ENCODE measurements at regions not wholly inside any gene's neighbourhood (a gene's known extent, or its start where the extent isn't known, plus 50 kb on each side); places are given as distances from the start of the nearest gene placed in this dataset.
"Not testable (repeated sequence)": the region's sequence is repeated elsewhere in the genome, so short reads cannot be mapped to it uniquely, and the experiment has no call there.

DNA sequence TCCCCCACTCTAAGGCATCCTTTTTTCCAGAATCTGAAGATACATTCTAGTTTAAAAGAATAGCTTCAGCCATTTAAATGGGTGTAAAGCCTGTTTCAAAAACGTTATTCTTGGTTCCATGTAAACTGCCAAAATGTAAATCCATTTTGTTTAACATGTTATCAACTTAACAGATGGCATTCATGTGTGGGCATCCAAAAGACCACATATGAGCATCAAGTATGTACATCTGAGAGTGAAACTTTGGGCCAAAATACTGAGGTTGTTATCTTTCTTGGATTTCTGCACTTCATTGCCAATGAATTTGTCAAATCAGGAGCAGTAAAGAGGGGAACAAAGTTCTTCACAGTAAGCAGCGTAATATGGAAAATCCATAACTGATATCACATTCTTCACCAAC lies 395.4 kb downstream of the ZNF804A start:
- DNase-seq (ENCODE audit: low spot score), result no peak

DNA sequence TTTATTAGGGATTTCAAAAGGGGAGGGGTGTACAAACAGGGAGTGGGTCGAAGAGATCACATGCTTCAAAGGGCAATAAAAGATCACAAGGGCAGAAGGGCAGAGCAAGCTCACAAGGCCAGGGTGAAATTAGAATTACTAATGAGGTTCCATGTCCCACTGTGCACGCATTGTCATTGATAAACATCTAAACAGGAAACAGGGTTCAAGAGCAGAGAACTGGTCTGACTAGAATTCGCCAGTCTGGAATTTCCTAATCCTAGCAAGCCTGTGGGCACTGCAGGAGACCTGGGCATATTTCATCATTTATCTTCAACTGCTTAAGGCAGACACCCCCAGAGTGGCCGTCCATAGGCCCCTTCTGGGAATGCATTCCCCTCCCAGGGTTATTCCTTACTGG lies 408.2 kb downstream of the ZNF804A start:
- no peak for DNase-seq (ENCODE audit: low spot score)

DNA sequence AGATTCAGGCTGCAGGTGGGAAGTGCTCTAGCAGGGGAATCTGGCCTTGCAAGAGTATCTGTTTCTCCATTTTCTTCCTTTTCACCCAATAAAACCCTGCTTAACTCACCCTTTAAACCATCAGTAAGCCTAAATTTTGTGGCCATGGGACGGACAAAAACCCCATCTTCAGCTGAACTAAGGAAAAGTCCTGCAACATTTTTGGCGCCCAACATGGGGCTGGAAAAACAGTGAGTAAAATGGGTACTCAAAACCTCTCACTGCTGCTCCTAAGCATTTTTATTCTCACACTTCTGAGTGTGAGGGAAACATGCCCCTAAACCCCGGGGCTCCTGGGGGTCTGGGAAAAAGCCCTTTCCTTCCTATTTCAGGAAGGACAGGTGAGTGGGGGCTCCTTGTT lies 414.3 kb downstream of the ZNF804A start:
- DNase-seq (ENCODE audit: low spot score), result no peak

DNA sequence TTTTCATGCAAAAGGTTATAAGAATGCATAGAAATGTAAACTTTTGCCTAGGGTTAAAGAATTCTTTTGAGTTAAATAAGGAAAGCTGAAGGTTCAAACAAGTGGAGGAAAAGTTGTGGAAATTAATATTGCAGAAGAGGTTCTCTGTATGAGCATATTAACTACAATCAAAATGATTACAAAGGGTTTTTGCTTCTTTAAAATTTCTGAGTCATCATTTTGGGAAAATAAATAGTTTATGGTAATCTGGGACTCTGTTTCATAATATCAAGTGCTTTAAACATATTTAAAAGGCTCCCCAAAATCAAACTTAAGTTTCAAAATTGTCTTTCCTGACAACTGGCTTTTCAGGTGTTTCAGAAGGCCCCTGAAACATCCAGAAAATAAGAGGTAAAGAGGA lies 415.7 kb downstream of the ZNF804A start:
- no peak for DNase-seq (ENCODE audit: low spot score)

DNA sequence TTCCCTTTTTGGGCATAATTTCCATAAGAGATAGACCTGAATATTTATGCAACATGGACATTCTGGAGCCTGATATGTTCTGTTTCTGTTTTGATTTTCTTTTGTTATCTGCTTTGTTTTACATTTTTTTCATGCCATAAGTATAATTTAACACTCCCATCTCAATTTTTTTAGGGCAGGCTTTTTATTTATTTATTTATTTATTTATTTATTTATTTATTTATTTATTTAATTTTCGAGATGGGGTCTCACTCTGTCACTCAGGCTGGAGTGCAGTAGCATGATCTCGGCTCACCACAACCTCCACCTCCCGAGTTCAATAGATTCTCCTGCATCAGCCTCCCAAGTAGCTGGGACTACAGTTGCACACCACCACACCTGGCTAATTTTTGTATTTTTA lies 427.6 kb downstream of the ZNF804A start:
- DNase-seq (ENCODE audit: low spot score), result not testable (repeated sequence)

DNA sequence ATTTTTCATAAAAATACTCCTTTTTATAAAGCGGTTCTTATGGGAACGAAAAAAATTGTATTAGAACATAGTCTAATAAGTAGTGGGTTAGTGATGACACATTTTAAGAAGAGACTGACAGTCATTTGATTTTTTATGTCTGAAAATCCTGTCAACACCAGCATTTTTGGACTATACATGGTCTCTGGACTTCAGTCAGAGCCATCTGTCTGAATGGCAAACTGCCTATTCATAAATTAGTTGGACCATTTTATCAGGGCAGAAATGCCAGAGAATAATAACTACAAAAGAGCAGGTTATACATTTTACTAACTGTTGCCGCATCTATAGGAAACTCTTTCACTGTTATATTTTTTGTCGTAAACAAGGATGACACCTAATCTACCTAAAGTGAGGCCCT lies 437.6 kb downstream of the ZNF804A start:
- DNase-seq (ENCODE audit: low spot score), result no peak

DNA sequence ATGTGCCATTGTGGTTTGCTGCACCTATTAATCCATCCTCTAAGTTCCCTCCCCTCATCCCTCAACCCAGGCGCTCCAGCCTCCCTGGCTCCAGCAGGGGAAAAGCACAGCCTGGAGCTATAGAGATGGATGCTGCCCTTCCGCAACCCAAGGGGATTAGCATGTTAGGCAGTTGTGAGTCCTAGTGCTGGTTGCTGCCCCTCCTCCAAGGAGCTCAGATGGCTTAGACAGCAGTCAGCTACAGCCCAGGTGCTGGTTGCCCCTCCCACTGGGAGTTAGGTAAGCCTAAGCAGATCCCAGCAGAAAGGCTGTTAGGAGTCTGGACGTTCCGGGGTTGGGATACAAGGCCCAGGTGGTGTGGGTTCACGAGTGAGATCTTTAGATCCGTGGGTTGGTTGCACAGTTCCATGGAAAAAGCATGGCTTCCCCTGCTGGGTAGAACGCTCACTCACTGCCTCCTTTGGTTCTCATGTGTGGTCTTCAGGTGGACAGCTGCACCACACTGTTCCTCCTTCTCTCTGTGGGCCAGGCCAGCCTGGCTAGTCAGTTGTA lies 446.1 kb downstream of the ZNF804A start:
- DNase-seq (ENCODE audit: low spot score), result no peak

DNA sequence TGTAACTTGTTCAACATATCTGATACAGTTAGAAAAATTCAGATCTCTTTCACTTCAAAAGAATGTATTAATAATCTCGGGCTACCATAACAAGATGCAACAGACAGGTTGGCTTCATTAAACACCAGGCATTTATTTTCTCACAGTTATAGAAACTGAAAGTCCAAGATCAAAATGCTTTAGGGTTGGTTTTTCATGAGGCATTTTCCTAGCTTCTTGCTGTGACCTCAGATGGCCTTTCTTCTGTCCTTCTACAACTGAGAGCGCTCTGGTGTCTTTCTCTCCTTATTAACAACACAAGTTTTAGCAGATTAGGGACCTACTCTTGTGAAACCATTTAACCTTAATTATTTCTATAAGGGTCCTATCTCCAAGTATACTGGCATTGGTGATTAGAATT lies 452.5 kb downstream of the ZNF804A start:
- DNase-seq (ENCODE audit: low spot score), result no peak

DNA sequence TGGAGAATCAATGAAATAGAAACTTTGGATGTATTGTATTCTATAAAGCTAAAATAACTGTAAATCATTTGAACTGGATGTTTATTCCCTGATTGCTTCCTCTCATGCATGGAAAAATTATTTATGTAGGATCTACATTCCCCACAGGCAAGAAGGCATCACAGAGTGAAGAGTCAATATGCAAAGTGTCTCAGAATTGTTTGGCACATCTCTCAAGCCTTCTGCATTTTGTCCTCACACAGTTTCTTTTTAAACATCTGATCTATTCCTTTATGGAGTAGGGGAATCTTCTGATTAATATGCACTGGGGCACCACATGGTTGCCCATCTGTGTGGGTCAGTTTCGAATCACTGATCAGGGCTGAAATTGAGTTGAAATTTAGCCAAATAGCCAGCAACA lies 465.4 kb downstream of the ZNF804A start:
- no peak for DNase-seq (ENCODE audit: low spot score)

DNA sequence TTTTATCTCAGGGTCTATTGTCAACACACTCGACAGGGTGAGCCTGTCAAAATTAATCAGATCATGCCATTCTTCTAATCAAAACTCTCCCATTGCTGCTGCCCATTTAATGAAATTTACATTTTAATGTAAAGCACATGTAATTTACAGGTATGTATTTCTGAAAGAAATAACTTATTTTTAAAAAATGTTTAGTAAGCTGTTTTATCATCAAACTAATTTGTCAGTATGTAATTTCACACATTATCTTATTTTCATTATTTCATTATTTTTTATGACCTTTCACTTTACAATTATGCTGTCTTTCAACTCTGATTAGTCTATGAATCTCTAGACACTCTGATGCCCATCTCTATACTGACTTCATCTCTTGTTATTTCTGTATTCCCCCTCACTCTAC lies 467.8 kb downstream of the ZNF804A start:
- DNase-seq (ENCODE audit: low spot score), result no peak

DNA sequence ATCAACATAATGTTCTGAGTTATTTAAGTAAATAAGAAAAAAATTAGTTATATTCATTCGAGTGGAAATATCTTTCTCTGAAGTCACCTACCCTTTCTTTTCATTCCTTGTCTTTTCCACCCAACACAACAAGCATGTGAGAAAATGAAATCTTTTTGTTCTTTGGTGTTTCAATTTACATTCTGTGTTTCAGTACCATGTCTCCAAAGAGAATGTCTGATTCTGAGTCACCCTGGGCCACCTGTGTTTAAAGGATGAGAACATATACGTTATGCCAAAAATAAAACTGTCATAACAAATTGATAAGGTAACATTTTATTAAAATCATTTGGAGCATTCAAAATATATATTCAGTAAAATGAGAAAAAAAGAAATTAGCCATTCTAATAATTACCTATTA lies 470.8 kb downstream of the ZNF804A start:
- DNase-seq (ENCODE audit: low spot score), result no peak

DNA sequence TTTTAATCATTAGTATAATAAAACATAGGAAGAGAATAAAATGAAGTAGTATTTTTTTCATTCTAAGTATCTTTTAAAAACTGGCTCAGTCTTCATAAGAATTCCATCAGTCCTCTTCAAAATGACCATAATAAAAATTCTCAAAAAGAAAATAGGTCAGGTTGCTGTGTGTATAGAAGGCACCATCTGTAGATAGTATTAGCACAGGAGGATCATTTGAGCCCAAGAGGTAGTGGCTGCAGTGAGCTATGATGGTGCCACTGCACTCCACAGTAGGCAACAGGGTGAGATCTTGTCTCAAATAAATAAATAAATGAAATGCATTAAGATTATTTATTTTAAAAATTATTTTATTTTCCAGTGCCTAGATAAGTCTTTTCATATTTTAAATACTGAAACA lies 475.8 kb downstream of the ZNF804A start:
- DNase-seq (ENCODE audit: low spot score), result no peak

DNA sequence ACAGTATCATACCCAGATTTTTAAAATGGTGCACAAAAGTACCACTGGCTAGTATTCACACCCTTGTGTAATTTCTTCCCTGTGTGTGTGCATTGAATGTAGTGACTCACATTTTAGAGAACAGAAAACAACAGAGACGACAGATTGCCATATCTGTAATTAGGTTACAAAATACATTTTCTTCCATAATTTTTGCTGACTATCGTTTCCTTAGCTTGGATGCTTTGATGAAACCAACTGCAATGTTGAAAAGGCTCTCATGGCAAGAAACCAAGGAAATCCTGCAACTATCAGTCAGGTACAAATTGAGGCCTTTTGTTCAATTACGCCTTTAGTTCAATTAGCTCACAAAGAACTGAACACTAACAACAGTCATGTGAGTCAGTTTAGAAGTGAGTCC lies 484.4 kb downstream of the ZNF804A start:
- no peak for DNase-seq (ENCODE audit: low spot score)

DNA sequence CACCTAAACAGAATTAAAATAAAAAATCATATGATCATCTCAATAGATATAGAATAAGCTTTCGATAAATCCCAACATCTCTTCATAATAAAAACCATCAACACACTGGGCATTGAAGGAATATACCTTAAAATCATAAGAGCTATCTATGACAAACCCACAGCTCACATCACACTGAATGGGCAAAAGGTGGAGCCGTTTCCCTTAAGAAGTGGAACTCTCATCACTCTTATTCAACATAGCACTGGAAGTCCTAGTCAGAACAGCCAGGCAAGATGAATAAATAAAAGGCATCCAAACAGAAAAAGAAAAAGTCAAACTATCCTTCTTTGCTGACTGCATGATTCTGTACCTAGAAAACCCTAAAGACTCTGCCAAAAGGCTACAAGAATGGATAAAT lies 510.3 kb downstream of the ZNF804A start:
- no peak for DNase-seq (ENCODE audit: low spot score)

DNA sequence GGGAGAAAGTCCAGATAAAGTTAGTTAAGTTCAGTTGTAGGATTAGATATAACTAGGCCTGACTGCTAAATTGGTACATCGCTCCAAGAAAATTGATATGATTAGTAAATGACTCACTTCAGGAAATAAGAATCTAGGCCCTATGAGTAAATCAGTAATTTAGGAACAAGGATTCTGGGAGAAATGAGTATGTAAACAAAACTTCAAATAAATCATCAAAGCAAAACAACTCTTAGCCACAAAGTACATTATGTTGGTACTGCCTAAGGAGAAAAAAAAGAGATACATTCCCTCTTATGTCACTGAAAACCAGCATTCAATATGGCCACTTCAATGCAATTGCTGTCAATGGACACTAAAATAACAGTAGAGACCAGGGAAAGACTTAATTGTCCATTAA lies 529.1 kb downstream of the ZNF804A start:
- DNase-seq (ENCODE audit: low spot score), result no peak

DNA sequence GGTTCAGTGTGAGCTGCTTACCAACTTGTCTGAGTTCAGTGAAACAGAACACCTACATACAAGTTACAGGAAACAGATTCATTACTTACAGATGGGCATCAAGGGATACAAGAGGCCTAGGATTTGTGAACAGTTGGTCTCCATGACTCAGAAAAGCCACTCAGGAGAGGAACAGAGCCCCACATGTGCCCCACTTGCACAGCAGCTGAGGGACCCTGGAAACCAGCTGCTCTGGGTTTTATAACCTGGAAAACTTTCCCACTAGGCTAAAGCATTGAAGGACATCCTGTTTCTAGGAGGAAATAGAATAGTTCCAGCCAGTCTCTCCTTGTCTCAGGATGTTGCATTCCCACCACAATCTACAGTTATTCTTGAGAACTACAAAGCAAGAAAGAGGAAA lies 530.0 kb downstream of the ZNF804A start:
- DNase-seq (ENCODE audit: low spot score), result no peak

DNA sequence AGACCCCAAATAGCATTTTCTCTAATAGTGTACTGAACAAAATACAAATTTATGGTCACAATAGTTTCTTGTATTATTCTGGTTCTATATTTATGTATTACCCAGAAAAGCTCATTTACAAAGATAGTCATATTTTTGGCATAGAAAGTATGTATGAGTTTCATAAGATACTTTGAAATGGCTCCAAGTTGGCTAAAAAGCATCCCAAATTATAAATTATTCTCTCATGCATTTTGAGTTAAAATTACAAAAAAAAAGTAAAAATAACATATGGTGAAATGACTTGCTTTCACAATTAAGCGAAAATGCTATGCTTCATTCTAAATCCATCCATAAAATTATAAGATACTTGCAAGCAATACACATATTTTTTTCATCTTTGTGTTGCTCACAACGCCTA lies 530.7 kb downstream of the ZNF804A start:
- no peak for DNase-seq (ENCODE audit: low spot score)

DNA sequence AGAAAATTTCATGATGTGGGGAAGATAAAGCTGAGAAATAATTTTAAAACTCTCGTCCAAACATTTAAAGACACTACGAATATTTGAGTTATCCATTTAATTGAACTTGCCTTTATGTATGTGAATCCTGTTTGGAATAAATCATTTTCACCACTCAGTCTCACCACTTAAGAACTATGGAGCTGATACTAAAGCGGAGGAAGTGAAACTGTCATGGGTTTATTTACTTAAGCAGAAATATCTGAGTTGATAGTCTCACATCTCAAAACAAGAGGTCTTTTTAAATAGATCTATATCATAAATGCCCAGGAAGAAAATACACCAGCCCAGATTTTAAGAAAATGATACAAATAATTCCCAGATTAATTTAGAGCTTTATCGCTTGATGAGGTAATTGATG lies 532.4 kb downstream of the ZNF804A start:
- DNase-seq (ENCODE audit: low spot score), result no peak

DNA sequence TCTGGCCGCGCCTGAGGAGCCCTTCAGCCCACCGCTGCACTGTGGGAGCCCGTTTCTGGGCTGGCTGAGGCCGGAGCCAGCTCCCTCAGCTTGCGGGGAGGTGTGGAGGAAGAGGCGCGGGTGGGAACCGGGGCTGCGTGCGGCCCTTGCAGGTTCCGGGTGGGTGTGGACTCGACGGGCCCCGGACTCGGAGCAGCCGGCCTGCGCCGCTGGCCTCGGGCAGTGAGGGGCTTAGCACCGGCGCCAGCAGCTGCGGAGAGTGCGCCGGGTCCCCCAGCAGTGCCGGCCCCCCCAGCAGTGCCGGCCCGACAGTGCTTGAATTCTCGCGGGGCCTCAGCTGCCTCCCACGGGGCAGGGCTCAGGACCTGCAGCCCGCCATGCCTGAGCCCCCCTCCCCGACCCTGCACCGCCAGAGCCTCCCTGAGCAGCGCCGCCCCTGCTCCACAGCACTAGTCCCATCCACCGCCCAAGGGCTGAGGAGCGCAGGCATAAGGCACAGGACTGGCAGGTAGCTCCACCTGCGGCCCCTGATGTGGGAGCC lies 534.2 kb downstream of the ZNF804A start:
- no peak for DNase-seq (ENCODE audit: low spot score)

DNA sequence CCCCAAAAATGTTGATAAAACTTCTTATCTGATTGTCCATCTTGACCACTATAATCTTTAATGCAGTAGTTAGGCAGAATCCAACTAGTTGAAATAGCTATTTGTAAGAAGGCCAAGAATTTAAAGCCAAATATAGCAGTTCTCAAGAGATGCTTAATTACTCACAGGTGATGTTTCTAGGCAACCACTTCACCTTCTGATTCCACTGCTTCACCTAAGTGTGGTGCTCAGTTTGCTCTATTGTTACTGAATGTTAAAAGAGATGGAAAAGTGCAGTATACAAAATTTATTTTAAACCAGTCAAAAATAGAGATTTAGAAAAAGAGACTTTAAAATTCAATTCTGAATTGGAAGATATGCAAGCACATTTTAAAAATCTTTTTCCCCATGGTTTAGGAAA lies 539.4 kb downstream of the ZNF804A start:
- no peak for DNase-seq (ENCODE audit: low spot score)

DNA sequence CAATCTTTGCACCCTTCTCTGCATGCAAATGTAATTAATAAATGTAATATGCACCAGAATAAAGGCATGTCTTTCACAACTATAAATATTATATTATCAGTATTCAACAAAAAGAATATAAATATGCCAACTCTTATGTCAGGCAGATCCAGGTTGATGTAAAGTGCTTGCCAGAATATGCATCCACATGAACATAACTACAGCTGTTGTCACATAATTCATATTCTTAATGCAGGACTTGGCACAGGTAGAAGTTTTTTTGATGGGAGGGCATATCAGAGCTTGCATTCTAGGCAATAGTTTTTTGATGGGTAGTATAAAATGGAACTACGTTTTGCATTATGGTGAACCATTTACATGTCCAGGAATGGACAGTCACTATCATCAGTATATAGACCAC lies 544.3 kb downstream of the ZNF804A start:
- no peak for DNase-seq (ENCODE audit: low spot score)

DNA sequence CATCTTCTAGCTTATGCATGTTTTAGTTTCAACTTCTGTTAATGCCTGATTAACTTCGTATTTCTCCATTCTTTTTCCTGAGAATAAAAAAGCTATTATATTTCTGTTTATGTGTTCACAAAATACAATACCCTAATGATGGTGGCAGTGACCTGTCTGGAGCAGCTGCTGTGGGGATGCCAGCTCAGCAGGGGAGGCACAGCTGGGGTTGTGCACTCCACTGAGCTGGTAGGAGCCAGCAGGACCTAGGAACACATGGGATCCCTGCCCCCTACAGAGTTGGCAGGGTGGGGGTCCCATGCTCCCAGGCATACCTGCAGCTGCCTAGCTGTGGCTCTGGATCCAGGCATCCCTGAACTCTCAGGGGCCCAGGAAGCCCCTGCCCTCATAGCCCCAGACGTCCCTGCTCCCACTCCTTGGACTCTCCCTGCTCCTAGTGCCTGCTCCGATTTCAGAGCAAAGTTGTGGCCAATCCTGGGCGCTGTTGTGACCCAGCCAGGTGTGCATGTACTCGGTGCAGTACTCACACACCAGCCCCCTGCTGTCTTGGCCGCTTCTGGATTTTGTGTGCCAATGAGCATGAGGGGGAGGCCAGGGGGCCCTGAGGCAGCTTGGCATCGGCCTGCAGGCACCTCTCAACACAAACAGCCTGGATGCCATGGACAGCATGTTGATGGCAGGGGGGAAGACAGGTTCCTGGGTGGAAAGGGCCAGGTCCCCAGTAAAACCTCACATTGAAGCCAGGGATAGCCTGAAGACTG lies 546.0 kb downstream of the ZNF804A start:
- no peak for DNase-seq (ENCODE audit: low spot score)

DNA sequence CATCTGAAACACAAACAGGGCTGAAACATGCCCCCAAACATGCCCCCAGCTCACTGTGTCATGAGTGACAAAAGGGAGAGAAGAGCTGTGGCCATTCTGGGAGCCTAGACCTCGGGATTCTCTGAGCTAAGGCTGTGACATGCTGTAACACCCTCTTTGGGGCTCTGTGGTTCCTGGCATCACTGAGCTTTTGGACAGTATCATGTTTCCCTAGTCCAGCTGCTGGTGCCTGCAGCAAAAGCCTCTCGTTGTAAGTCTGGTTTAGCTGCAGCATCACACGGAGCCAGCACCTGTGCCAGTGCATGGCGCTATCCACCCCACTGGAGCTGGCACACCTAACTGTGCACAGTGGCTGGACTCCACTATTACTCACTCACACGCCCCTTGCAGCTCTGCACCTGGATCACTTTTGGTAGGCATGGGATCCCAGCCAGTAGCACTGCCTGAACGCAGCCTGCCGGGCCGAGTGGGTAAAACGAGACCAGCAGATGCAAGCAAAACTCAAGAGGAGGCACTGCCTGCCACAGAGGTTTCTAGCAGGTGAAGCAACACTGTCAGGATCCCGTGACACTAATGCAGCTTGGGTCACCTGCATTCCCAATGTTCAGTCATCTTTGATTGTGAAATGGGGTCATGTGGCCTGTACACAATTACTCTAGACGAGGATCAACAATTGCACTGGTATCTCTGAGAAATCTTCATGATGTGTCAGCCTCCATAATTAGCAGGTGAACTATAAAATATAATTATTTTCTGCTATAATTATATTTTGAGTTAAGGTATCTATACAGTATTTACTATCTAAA lies 547.2 kb downstream of the ZNF804A start:
- DNase-seq (ENCODE audit: low spot score), result no peak
